ENCODE measurements at regions not wholly inside any gene's neighbourhood (a gene's known extent, or its start where the extent isn't known, plus 50 kb on each side); places are given as distances from the start of the nearest gene placed in this dataset.

DNA sequence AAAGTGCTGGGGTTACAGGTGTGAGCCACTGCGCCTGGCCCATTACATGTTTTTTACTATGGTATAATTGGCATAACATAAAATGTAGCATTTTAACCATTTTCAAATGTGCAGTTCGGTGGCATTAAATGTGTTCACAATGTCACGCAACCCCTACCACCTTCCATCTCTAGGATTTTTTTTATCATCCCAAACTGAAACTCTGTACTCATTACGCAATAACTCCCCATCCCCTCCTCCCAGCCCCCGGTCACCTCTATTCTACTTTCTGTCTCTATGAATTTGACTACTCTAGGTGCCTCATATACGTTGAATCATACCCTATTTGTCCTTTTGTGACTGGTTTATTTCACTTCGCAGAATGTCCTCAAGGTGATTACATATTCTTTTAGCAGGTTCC, 233.1 kb upstream of the ARID1B start:
- no peak overlapping the region for H3K4me3 ChIP-seq (replicated peaks; ENCODE audit: insufficient read depth, low read length)
- no peak for DNase-seq (ENCODE audit: low read depth in 1 of 2, low spot score in 1 of 2)
- H3K27ac ChIP-seq (replicated peaks): no peak overlapping the region
- H3K27me3 ChIP-seq (ENCODE audit: insufficient read depth, poor library complexity, severe bottlenecking): no peaks in the 10 kb centered on the region
- TF ChIP-seq POLR2AphosphoS5 (IDR thresholded peaks at IDR 0.05; ENCODE audit: low read depth): no peak
- TF ChIP-seq, protein P1, sequence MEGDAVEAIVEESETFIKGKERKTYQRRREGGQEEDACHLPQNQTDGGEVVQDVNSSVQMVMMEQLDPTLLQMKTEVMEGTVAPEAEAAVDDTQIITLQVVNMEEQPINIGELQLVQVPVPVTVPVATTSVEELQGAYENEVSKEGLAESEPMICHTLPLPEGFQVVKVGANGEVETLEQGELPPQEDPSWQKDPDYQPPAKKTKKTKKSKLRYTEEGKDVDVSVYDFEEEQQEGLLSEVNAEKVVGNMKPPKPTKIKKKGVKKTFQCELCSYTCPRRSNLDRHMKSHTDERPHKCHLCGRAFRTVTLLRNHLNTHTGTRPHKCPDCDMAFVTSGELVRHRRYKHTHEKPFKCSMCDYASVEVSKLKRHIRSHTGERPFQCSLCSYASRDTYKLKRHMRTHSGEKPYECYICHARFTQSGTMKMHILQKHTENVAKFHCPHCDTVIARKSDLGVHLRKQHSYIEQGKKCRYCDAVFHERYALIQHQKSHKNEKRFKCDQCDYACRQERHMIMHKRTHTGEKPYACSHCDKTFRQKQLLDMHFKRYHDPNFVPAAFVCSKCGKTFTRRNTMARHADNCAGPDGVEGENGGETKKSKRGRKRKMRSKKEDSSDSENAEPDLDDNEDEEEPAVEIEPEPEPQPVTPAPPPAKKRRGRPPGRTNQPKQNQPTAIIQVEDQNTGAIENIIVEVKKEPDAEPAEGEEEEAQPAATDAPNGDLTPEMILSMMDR (IDR thresholded peaks at IDR 0.05; ENCODE audit: insufficient read depth, low read length): no peak
- no peak for TF ChIP-seq SPI1 (IDR thresholded peaks at IDR 0.05; ENCODE audit: borderline replicate concordance, low read depth)
- TF ChIP-seq, protein P2, sequence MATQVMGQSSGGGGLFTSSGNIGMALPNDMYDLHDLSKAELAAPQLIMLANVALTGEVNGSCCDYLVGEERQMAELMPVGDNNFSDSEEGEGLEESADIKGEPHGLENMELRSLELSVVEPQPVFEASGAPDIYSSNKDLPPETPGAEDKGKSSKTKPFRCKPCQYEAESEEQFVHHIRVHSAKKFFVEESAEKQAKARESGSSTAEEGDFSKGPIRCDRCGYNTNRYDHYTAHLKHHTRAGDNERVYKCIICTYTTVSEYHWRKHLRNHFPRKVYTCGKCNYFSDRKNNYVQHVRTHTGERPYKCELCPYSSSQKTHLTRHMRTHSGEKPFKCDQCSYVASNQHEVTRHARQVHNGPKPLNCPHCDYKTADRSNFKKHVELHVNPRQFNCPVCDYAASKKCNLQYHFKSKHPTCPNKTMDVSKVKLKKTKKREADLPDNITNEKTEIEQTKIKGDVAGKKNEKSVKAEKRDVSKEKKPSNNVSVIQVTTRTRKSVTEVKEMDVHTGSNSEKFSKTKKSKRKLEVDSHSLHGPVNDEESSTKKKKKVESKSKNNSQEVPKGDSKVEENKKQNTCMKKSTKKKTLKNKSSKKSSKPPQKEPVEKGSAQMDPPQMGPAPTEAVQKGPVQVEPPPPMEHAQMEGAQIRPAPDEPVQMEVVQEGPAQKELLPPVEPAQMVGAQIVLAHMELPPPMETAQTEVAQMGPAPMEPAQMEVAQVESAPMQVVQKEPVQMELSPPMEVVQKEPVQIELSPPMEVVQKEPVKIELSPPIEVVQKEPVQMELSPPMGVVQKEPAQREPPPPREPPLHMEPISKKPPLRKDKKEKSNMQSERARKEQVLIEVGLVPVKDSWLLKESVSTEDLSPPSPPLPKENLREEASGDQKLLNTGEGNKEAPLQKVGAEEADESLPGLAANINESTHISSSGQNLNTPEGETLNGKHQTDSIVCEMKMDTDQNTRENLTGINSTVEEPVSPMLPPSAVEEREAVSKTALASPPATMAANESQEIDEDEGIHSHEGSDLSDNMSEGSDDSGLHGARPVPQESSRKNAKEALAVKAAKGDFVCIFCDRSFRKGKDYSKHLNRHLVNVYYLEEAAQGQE (IDR thresholded peaks at IDR 0.05; ENCODE audit: insufficient replicate concordance, low read depth): no peak
- TF ChIP-seq GABPA (IDR thresholded peaks at IDR 0.05; ENCODE audit: low read depth): no peak

DNA sequence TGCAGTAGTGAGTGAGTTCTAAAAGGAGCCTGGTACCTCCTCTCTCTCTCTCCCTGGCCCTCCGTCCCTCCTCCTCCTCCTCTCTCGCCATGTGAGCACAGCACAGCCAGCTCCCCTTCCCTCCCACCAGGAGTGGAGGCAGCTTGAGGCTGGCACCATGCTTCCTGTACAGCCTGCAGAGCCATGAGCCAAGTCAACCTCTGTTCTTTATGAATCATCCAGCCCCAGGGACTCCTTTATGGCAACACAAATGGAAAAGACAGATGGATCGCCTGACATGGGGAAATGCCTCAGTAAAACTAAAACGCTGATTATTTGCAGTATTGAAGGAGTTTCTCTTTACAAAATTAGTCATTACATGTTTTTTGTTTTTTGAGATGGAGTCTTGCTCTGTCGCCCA, 233.7 kb upstream of the ARID1B start:
- H3K4me3 ChIP-seq (replicated peaks; ENCODE audit: insufficient read depth, low read length): no peak overlapping the region
- DNase-seq (ENCODE audit: low read depth in 1 of 2, low spot score in 1 of 2): no peak
- H3K27me3 ChIP-seq (ENCODE audit: insufficient read depth, poor library complexity, severe bottlenecking): no peaks in the 10 kb centered on the region
- no peak for TF ChIP-seq GABPA (IDR thresholded peaks at IDR 0.05; ENCODE audit: low read depth)
- TF ChIP-seq SPI1 (IDR thresholded peaks at IDR 0.05; ENCODE audit: borderline replicate concordance, low read depth): no peak
- no peak for TF ChIP-seq POLR2AphosphoS5 (IDR thresholded peaks at IDR 0.05; ENCODE audit: low read depth)
- TF ChIP-seq, protein P2 (IDR thresholded peaks at IDR 0.05; ENCODE audit: insufficient replicate concordance, low read depth): no peak
- TF ChIP-seq, protein P1 (IDR thresholded peaks at IDR 0.05; ENCODE audit: insufficient read depth, low read length): no peak
- H3K27ac ChIP-seq (replicated peaks): no peak overlapping the region

DNA sequence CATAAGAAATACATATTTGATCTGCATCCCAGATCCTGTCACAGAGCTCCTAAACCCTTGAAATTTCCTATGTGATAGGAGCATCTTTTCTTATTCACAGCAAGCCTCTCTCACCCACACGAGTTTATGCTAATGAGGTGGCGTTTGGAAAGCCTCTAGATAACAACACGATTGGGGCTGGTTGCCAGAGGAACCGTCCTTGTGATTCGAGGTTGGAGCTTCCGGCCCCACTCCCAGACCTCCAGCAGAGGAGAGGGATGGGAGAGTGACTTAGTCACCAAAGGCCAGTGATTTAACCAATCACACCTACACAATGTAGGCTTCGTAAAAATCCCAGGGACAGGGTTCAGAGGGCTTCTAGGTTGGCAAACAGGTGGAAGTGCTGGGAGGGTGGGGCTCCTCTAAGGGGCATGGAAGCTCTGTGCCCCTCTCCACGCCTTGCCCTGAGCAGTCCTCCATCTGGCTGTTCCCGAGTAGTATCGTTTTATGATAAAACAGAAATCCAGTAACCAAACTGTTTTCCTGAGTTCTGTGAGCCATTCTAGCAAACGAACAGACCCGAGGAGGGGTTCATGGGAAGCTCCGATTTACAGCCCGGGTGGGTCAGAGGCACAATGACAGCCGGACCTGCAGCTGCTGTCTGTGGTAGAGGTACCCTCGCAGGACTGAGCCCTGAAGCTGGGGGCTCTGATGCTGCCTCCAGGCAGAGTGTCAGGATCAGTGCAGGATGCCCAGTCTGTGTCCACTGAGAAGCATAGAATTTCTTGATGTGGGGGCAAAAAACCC, 238.1 kb upstream of the ARID1B start:
- Histone ChIP-seq H3K4me3 (replicated peaks; ENCODE audit: insufficient read depth, low read length) (no peak overlapping the region), H3K27me3 (ENCODE audit: insufficient read depth, poor library complexity, severe bottlenecking) (no peaks in the 10 kb centered on the region), H3K27ac (replicated peaks) (no peak overlapping the region)
- DNase-seq (ENCODE audit: low read depth in 1 of 2, low spot score in 1 of 2): no peak
- TF ChIP-seq, protein P2 (IDR thresholded peaks at IDR 0.05; ENCODE audit: insufficient replicate concordance, low read depth): no peak
- TF ChIP-seq, protein P1 (IDR thresholded peaks at IDR 0.05; ENCODE audit: insufficient read depth, low read length): no peak
- TF ChIP-seq POLR2AphosphoS5 (IDR thresholded peaks at IDR 0.05; ENCODE audit: low read depth) (no peak), SPI1 (IDR thresholded peaks at IDR 0.05; ENCODE audit: borderline replicate concordance, low read depth) (no peak), GABPA (IDR thresholded peaks at IDR 0.05; ENCODE audit: low read depth) (no peak)
